ENCODE measurements at regions not wholly inside any gene's neighbourhood (a gene's known extent, or its start where the extent isn't known, plus 50 kb on each side); places are given as distances from the start of the nearest gene placed in this dataset.

DNA sequence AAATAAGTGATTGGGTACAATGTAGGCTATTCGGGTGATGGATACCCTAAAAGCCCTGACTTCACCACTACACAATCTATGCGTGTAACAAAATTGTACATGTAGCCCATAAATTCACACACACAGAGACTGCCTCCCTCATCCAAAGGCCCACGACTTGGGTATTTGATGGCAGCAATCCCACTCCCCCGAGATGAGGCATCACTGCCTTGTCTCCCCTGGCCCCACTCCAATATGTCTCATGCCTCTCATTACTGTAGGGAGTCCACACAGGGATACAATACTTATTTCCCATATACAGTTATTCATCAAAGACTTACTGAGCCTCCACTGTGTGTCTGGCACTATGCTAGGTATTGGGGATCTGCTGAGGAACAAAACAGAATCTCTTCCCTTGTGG is 192.6 kb downstream of the CBLN1 start:
- in situ Hi-C loops (cut with HindIII; ENCODE audit: low pct_unique_long_range_greater_than_20kb, low sequenced_read_pairs): no loop called here
- H3K27ac ChIP-seq (ENCODE audit: low read length): no peak overlapping the region
- no peaks in the 10 kb centered on the region for H3K36me3 ChIP-seq (ENCODE audit: control insufficient read depth, insufficient read depth, low read length)
- DNase-seq (ENCODE audit: low read depth, low spot score): no peak
- intact Hi-C loops (cut with micrococcal nuclease; ENCODE audit: unreplicated experiment): no loop called here
- H3K4me1 ChIP-seq (ENCODE audit: control insufficient read depth, insufficient read depth, low read length): no peaks in the 10 kb centered on the region
- no peaks in the 10 kb centered on the region; the same call in 1 of the 2 replicates for H3K9me3 ChIP-seq (ENCODE audit: control insufficient read depth, insufficient read depth, low read depth, low read length)
- ChIA-PET POLR2A (no interaction called here), CTCF (no interaction called here)
- BruUV-seq (replicated peaks): no TSS peak
- no peak overlapping the region for H3K4me3 ChIP-seq (ENCODE audit: low read depth in 2 of 2, low read length in 2 of 2)
- no peak for ATAC-seq
- no peaks in the 10 kb centered on the region for H3K27me3 ChIP-seq (ENCODE audit: control insufficient read depth, insufficient read depth, low read length)
- TF ChIP-seq, protein P1, sequence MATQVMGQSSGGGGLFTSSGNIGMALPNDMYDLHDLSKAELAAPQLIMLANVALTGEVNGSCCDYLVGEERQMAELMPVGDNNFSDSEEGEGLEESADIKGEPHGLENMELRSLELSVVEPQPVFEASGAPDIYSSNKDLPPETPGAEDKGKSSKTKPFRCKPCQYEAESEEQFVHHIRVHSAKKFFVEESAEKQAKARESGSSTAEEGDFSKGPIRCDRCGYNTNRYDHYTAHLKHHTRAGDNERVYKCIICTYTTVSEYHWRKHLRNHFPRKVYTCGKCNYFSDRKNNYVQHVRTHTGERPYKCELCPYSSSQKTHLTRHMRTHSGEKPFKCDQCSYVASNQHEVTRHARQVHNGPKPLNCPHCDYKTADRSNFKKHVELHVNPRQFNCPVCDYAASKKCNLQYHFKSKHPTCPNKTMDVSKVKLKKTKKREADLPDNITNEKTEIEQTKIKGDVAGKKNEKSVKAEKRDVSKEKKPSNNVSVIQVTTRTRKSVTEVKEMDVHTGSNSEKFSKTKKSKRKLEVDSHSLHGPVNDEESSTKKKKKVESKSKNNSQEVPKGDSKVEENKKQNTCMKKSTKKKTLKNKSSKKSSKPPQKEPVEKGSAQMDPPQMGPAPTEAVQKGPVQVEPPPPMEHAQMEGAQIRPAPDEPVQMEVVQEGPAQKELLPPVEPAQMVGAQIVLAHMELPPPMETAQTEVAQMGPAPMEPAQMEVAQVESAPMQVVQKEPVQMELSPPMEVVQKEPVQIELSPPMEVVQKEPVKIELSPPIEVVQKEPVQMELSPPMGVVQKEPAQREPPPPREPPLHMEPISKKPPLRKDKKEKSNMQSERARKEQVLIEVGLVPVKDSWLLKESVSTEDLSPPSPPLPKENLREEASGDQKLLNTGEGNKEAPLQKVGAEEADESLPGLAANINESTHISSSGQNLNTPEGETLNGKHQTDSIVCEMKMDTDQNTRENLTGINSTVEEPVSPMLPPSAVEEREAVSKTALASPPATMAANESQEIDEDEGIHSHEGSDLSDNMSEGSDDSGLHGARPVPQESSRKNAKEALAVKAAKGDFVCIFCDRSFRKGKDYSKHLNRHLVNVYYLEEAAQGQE (IDR thresholded peaks at IDR 0.05; ENCODE audit: insufficient read depth in 1 of 2, low read depth in 2 of 2, low read length in 1 of 2): no peak

DNA sequence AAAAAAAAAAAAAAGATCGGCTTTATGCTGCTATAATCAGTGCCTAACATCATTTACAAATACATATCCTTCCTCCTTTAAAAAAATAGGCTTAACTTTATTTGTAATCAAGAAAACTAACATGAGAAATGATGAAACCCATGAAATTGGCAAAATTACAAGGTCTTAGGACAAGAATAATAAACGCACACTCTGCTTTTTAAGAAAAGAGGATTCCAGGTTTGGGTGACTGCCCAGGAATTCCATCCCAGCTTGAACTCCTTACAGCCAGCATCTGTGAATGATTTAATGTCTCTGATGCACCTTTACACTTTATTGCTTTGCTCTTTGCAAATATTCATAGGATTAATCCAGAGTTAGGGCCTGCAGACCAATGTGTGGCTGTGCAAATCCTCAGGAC is 196.0 kb downstream of the CBLN1 start:
- in situ Hi-C loops (cut with HindIII; ENCODE audit: low pct_unique_long_range_greater_than_20kb, low sequenced_read_pairs): no loop called here

More for the DNA sequence above, 196.0 kb downstream of the CBLN1 start:
- ChIA-PET POLR2A (no interaction called here), CTCF (no interaction called here)
- no peak for DNase-seq (ENCODE audit: low read depth, low spot score)
- BruUV-seq (replicated peaks): no TSS peak
- intact Hi-C loops (cut with micrococcal nuclease; ENCODE audit: unreplicated experiment): no loop called here
- Histone ChIP-seq H3K36me3 (ENCODE audit: control insufficient read depth, insufficient read depth, low read length) (no peaks in the 10 kb centered on the region), H3K4me1 (ENCODE audit: control insufficient read depth, insufficient read depth, low read length) (no peaks in the 10 kb centered on the region), H3K4me3 (ENCODE audit: low read depth in 2 of 2, low read length in 2 of 2) (no peak overlapping the region), H3K27ac (ENCODE audit: low read length) (no peak overlapping the region), H3K27me3 (ENCODE audit: control insufficient read depth, insufficient read depth, low read length) (no peaks in the 10 kb centered on the region), H3K9me3 (ENCODE audit: control insufficient read depth, insufficient read depth, low read depth, low read length) (no peaks in the 10 kb centered on the region; the same call in 1 of the 2 replicates)
- TF ChIP-seq TCF7L2 (IDR thresholded peaks at IDR 0.05; ENCODE audit: low read depth, low read length) (no peak), SIN3A (IDR thresholded peaks at IDR 0.05; ENCODE audit: borderline replicate concordance, insufficient read depth, low read depth, low read length) (no peak), POLR2AphosphoS5 (IDR thresholded peaks at IDR 0.05; ENCODE audit: low read depth, low read length) (no peak)
- TF ChIP-seq, protein P2, sequence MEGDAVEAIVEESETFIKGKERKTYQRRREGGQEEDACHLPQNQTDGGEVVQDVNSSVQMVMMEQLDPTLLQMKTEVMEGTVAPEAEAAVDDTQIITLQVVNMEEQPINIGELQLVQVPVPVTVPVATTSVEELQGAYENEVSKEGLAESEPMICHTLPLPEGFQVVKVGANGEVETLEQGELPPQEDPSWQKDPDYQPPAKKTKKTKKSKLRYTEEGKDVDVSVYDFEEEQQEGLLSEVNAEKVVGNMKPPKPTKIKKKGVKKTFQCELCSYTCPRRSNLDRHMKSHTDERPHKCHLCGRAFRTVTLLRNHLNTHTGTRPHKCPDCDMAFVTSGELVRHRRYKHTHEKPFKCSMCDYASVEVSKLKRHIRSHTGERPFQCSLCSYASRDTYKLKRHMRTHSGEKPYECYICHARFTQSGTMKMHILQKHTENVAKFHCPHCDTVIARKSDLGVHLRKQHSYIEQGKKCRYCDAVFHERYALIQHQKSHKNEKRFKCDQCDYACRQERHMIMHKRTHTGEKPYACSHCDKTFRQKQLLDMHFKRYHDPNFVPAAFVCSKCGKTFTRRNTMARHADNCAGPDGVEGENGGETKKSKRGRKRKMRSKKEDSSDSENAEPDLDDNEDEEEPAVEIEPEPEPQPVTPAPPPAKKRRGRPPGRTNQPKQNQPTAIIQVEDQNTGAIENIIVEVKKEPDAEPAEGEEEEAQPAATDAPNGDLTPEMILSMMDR (IDR thresholded peaks at IDR 0.05): no peak
- TF ChIP-seq, protein P1 (IDR thresholded peaks at IDR 0.05; ENCODE audit: insufficient read depth in 1 of 2, low read depth in 2 of 2, low read length in 1 of 2): no peak
- ATAC-seq: no peak

All from Panc1 (cell line).